GM12891 (cell line): ENCODE measurements at regions not wholly inside any gene's neighbourhood (a gene's known extent, or its start where the extent isn't known, plus 50 kb on each side); places are given as distances from the start of the nearest gene placed in this dataset.

Experiments
- PAX5 ChIP-seq: IDR thresholded peaks from 2 replicates; pipeline ENCODE4 v1.6.1; 2011; ENCODE audit warnings: low read length, moderate library complexity, mild to moderate bottlenecking; ENCODE audit not compliant: insufficient read depth, severe bottlenecking
- POLR2A ChIP-seq: IDR thresholded peaks from 2 replicates; pipeline ENCODE4 v1.6.1; 2011; ENCODE audit warnings: low read depth, low read length, control low read depth
- POLR2AphosphoS5 ChIP-seq: IDR thresholded peaks from 2 replicates; pipeline ENCODE4 v1.6.1; 2011; ENCODE audit warnings: low read depth, low read length, control low read depth

GRCh38 chr5:25090275-25090674 is 445.5 kb upstream of the CDH10 start:
- TF ChIP-seq PAX5, result no peak
- no peak for TF ChIP-seq POLR2A
- no peak for TF ChIP-seq POLR2AphosphoS5
